ENCODE measurements at regions not wholly inside any gene's neighbourhood (a gene's known extent, or its start where the extent isn't known, plus 50 kb on each side); places are given as distances from the start of the nearest gene placed in this dataset.

DNA sequence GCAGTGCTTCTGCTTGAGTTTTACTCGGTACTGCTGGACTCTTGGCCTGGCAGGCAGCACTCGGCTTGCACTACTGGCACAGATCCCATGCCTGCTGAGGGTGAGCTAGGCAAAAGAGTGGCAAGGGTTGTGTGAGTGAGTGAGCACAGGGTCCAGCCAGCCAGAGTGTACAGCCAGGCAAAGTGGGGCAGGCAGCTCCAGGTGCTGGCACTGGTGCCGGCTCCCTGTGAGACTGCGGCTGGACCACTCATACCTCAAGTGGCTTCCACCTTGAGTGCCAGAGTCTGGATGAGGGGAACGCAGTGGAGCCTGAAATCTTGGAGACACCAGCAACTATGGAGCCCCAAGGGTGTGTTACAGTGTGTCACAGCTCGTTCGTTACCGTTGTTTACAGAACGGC lies 1451.9 kb upstream of the AGA start:
- TF ChIP-seq CTCF (IDR thresholded peaks at IDR 0.05) (no peak), POLR2A (IDR thresholded peaks at IDR 0.05) (no peak)

Data from heart left ventricle (tissue), 13 donors.